ENCODE measurements at regions not wholly inside any gene's neighbourhood (a gene's known extent, or its start where the extent isn't known, plus 50 kb on each side); places are given as distances from the start of the nearest gene placed in this dataset.

- no peak overlapping the region for H3K27ac Mint-ChIP-seq
- intact Hi-C loops (cut with micrococcal nuclease), result no loop called here
- H3K27me3 Mint-ChIP-seq, result peaks cover 6% of the 10 kb centered on the region
- H3K4me3 Mint-ChIP-seq, result no peak overlapping the region
- POLR2A ChIA-PET, result no interaction called here
- DNase-seq (no peak), ATAC-seq (ENCODE audit: low read depth) (no peak)
- H3K4me1 Mint-ChIP-seq, result no peaks in the 10 kb centered on the region
- CTCF ChIA-PET, result no interaction called here
- TF ChIP-seq, protein P1, sequence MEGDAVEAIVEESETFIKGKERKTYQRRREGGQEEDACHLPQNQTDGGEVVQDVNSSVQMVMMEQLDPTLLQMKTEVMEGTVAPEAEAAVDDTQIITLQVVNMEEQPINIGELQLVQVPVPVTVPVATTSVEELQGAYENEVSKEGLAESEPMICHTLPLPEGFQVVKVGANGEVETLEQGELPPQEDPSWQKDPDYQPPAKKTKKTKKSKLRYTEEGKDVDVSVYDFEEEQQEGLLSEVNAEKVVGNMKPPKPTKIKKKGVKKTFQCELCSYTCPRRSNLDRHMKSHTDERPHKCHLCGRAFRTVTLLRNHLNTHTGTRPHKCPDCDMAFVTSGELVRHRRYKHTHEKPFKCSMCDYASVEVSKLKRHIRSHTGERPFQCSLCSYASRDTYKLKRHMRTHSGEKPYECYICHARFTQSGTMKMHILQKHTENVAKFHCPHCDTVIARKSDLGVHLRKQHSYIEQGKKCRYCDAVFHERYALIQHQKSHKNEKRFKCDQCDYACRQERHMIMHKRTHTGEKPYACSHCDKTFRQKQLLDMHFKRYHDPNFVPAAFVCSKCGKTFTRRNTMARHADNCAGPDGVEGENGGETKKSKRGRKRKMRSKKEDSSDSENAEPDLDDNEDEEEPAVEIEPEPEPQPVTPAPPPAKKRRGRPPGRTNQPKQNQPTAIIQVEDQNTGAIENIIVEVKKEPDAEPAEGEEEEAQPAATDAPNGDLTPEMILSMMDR (IDR thresholded peaks at IDR 0.05), result no peak
- no peaks in the 10 kb centered on the region for H3K36me3 Mint-ChIP-seq (ENCODE audit: low read depth)
- H3K9me3 Mint-ChIP-seq, result no peaks in the 10 kb centered on the region
These were observed 209.7 kb upstream of the KLF4 start for GRCh38 chr9:107699231-107699630.

- ChIA-PET CTCF (no interaction called here), POLR2A (no interaction called here)
- TF ChIP-seq, protein P1 (IDR thresholded peaks at IDR 0.05), result no peak
- no peaks in the 10 kb centered on the region for H3K4me1 Mint-ChIP-seq
- peaks cover 6% of the 10 kb centered on the region for H3K27me3 Mint-ChIP-seq
- DNase-seq (no peak), ATAC-seq (ENCODE audit: low read depth) (no peak)
- no peak overlapping the region for H3K4me3 Mint-ChIP-seq
- H3K36me3 Mint-ChIP-seq (ENCODE audit: low read depth), result no peaks in the 10 kb centered on the region
- intact Hi-C loops (cut with micrococcal nuclease), result no loop called here
- no peaks in the 10 kb centered on the region for H3K9me3 Mint-ChIP-seq
- no peak overlapping the region for H3K27ac Mint-ChIP-seq
These were observed 209.2 kb upstream of the KLF4 start for GRCh38 chr9:107698779-107699178.

GRCh38 chr9:107696302-107696701 is 206.7 kb upstream of the KLF4 start:
- Mint-ChIP-seq H3K27ac (no peak overlapping the region), H3K27me3 (peaks cover 6% of the 10 kb centered on the region), H3K4me1 (peaks cover 2% of the 10 kb centered on the region), H3K36me3 (ENCODE audit: low read depth) (no peaks in the 10 kb centered on the region), H3K4me3 (no peak overlapping the region), H3K9me3 (no peaks in the 10 kb centered on the region)
- ATAC-seq (ENCODE audit: low read depth) (no peak), DNase-seq (no peak)
- ChIA-PET CTCF (no interaction called here), POLR2A (no interaction called here)
- intact Hi-C loops (cut with micrococcal nuclease), result no loop called here
- TF ChIP-seq, protein P1 (IDR thresholded peaks at IDR 0.05), result no peak

DNA sequence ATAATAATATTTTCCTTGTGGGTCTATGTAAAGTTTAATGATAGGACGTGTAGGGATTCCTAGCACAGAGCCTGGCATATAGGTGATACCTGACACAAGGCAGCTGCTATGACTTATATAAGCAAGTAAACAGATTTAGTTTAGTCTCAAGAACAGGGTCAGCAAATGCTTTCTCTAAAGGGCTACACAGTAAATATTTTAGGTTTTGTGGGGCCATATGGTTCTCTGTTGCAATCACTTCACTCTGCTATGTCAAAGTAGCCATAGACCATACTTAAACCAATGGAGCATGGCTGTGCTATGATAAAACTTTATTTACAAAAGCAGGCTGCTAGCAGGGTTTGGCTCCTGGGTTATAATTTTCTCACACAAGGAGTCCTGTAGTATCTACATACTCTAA is 204.8 kb upstream of the KLF4 start:
- peaks cover 2% of the 10 kb centered on the region for H3K27me3 Mint-ChIP-seq

DNA sequence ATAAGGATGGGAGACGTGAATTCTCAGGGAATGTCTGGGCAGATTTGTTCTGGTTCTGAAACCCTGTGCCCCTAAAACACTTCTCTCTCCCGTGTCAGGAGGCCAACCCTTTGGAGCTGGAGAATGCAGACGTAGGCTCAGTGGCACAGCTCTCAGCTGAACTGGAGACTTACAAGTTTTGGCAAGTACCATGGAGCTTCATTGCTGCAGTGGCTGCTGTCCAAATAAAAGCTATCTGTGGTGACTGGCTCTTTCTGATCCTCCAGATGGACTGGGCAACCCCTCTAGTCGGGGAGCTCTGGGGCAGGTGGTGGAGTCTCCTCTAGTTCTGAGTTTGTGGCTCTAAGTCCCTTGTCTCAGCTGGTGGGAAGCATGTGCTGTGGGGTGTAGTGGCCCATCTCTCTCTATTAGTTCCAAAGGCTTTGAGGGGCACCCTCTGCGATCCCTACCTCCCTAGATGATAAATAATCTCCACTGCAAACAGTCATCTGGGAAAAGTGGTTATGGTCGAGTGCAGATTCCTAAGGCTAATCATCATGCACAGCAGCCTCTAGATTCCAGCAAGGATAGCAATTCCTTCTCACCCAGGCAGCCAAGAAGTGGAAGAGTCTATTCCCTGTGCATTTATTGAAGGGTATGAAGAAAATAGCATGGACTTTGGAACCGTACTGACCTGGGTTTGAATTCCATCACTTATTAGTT is 204.2 kb upstream of the KLF4 start:
- Mint-ChIP-seq H3K27ac (no peak overlapping the region), H3K9me3 (peaks cover 4% of the 10 kb centered on the region), H3K4me1 (peaks cover 2% of the 10 kb centered on the region), H3K36me3 (ENCODE audit: low read depth) (no peaks in the 10 kb centered on the region), H3K4me3 (no peak overlapping the region), H3K27me3 (peaks cover 2% of the 10 kb centered on the region)
- intact Hi-C loops (cut with micrococcal nuclease), result no loop called here
- CTCF ChIA-PET, result no interaction called here
- ATAC-seq (ENCODE audit: low read depth) (no peak), DNase-seq (no peak)
- TF ChIP-seq, protein P1 (IDR thresholded peaks at IDR 0.05), result no peak
- POLR2A ChIA-PET, result no interaction called here

More for the DNA sequence above, 204.8 kb upstream of the KLF4 start:
- ATAC-seq (ENCODE audit: low read depth) (no peak), DNase-seq (no peak)
- ChIA-PET CTCF (no interaction called here), POLR2A (no interaction called here)
- intact Hi-C loops (cut with micrococcal nuclease), result no loop called here
- Mint-ChIP-seq H3K4me3 (no peak overlapping the region), H3K27ac (no peak overlapping the region), H3K4me1 (peaks cover 2% of the 10 kb centered on the region), H3K36me3 (ENCODE audit: low read depth) (no peaks in the 10 kb centered on the region), H3K9me3 (no peaks in the 10 kb centered on the region)
- TF ChIP-seq, protein P1 (IDR thresholded peaks at IDR 0.05), result no peak
